ENCODE measurements at regions not wholly inside any gene's neighbourhood (a gene's known extent, or its start where the extent isn't known, plus 50 kb on each side); places are given as distances from the start of the nearest gene placed in this dataset.

- TF ChIP-seq CTCF (IDR thresholded peaks at IDR 0.05) = no peak
- no peak for TF ChIP-seq EZH2 (IDR thresholded peaks at IDR 0.05; ENCODE audit: borderline replicate concordance, insufficient read depth, low read depth, low read length, poor library complexity, severe bottlenecking)
Measured at GRCh38 chr18:29664278-29665036, 1378.1 kb downstream of the DSC3 start.

Measured in B cell (primary cell).